ENCODE measurements at regions not wholly inside any gene's neighbourhood (a gene's known extent, or its start where the extent isn't known, plus 50 kb on each side); places are given as distances from the start of the nearest gene placed in this dataset.

- Histone ChIP-seq H3K14ac (ENCODE audit: insufficient read depth, low read length) (no peak overlapping the region), H2AK5ac (ENCODE audit: insufficient read length, low read length) (no peak overlapping the region), H2BK15ac (ENCODE audit: low read depth, low read length) (no peak overlapping the region), H2BK5ac (ENCODE audit: insufficient read length, low read length) (no peak overlapping the region), H4K5ac (ENCODE audit: insufficient read length, low read depth, low read length) (no peak overlapping the region), H3K18ac (ENCODE audit: insufficient read length, low read depth, low read length) (no peak overlapping the region), H4K20me1 (ENCODE audit: control insufficient read depth, insufficient read depth, insufficient read length) (no peaks in the 10 kb centered on the region), H3K27me3 (ENCODE audit: insufficient read depth, low read length) (no peaks in the 10 kb centered on the region), H3K9ac (ENCODE audit: extremely low read depth, insufficient read length, low read length) (no peak overlapping the region), H3K79me1 (ENCODE audit: insufficient read depth, low read depth, low read length, poor library complexity, severe bottlenecking) (no peaks in the 10 kb centered on the region), H3K4me2 (ENCODE audit: insufficient read depth, insufficient read length, low read length) (no peak overlapping the region), H3K4ac (ENCODE audit: low read depth, low read length) (no peak overlapping the region), H3K27ac (ENCODE audit: insufficient read length, low read depth, low read length) (no peak overlapping the region), H3T11ph (ENCODE audit: low read length) (no peak overlapping the region), H3K56ac (ENCODE audit: insufficient read length, low read depth, low read length) (no peak overlapping the region), H2BK12ac (ENCODE audit: insufficient read length, low read depth, low read length) (no peak overlapping the region), H4K91ac (ENCODE audit: insufficient read length, low read depth, low read length) (no peak overlapping the region), H3K4me1 (ENCODE audit: insufficient read depth, low read length) (no peaks in the 10 kb centered on the region), H2BK120ac (ENCODE audit: low read depth, low read length, poor library complexity, severe bottlenecking) (no peak overlapping the region), H4K8ac (replicated peaks; ENCODE audit: insufficient read length, low read depth, low read length) (no peak overlapping the region), H2BK20ac (ENCODE audit: low read depth, low read length, poor library complexity, severe bottlenecking) (no peak overlapping the region), H3K9me3 (ENCODE audit: control insufficient read depth, low read depth, low read length) (no peaks in the 10 kb centered on the region), H3K79me2 (ENCODE audit: insufficient read depth, low read length) (no peaks in the 10 kb centered on the region), H2AFZ (ENCODE audit: low read length) (no peak overlapping the region), H3K23me2 (ENCODE audit: insufficient read length, low read depth, low read length, poor library complexity, severe bottlenecking) (no peaks in the 10 kb centered on the region), H3K23ac (ENCODE audit: insufficient read length, low read depth, low read length) (no peak overlapping the region)
- peaks cover 5 to 8% of the 10 kb centered on the region in 2 experiments for H3K4me1 Mint-ChIP-seq
- no CpG with 5 or more reads among the region's 1 CpG for WGBS (ENCODE audit: extremely low coverage, insufficient read length, low lambda C conversion rate)
- no peak for DNase-seq
- peaks cover 0 to 11% (median 0%) of the 10 kb centered on the region in 3 experiments; a peak in 1 of 7 replicates for H3K36me3 Mint-ChIP-seq (ENCODE audit: insufficient read depth in 1 of 3, low read depth in 3 of 3)
- peaks cover 0 to 4% of the 10 kb centered on the region in 2 experiments; a peak in 1 of 5 replicates for H3K9me3 Mint-ChIP-seq
- no peak for TF ChIP-seq CTCF (conservative IDR thresholded peaks at IDR 0.05)
- H3K27me3 Mint-ChIP-seq (ENCODE audit: low read depth), result no peaks in the 10 kb centered on the region
- H3K4me3 Mint-ChIP-seq, result no peak overlapping the region
- H3K27ac Mint-ChIP-seq, result no peak overlapping the region
Observed at GRCh38 chr14:49527221-49527620, 59.0 kb downstream of the RPS29 start.

Data from H9 (cell line).